Glutamatergic neuron (in vitro differentiated cells): ENCODE measurements at regions not wholly inside any gene's neighbourhood (a gene's known extent, or its start where the extent isn't known, plus 50 kb on each side); places are given as distances from the start of the nearest gene placed in this dataset.

Experiments used
- DNase-seq: peaks from one replicate; pipeline ENCODE4 v3.0.0; 2022
- H3K27ac Mint-ChIP-seq: one replicate; pipeline ENCODE4 v1.8.0; 2020; ENCODE audit warnings: mild to moderate bottlenecking, mixed read lengths, inconsistent platforms; ENCODE audit not compliant: unreplicated experiment
- H3K27me3 Mint-ChIP-seq: one replicate; pipeline ENCODE4 v1.8.0; 2020; ENCODE audit warnings: mild to moderate bottlenecking, moderate library complexity, mixed read lengths, inconsistent platforms; ENCODE audit not compliant: unreplicated experiment
- H3K36me3 Mint-ChIP-seq: one replicate; pipeline ENCODE4 v1.8.0; 2020; ENCODE audit warnings: mild to moderate bottlenecking, mixed read lengths, inconsistent platforms; ENCODE audit not compliant: unreplicated experiment
- H3K4me1 Mint-ChIP-seq: one replicate; pipeline ENCODE4 v1.8.0; 2020; ENCODE audit warnings: mild to moderate bottlenecking, low read depth, mixed read lengths, inconsistent platforms; ENCODE audit not compliant: unreplicated experiment
- H3K4me3 Mint-ChIP-seq: one replicate; pipeline ENCODE4 v1.8.0; 2020; ENCODE audit warnings: mild to moderate bottlenecking, mixed read lengths, inconsistent platforms; ENCODE audit not compliant: unreplicated experiment
- H3K9me3 Mint-ChIP-seq: one replicate; pipeline ENCODE4 v1.8.0; 2020; ENCODE audit warnings: mild to moderate bottlenecking, moderate library complexity, mixed read lengths, inconsistent platforms; ENCODE audit not compliant: unreplicated experiment
- CTCF ChIP-seq: fragments of 200-600 bp; sonication (generic); IDR thresholded peaks from one replicate; pipeline ENCODE4 v1.5.0; 2021; ENCODE audit not compliant: partially characterized antibody, unreplicated experiment

- no peak for DNase-seq
- Mint-ChIP-seq H3K36me3 (no peaks in the 10 kb centered on the region), H3K4me3 (no peak overlapping the region), H3K27ac (no peak overlapping the region), H3K27me3 (no peaks in the 10 kb centered on the region), H3K9me3 (peaks cover 2% of the 10 kb centered on the region), H3K4me1 (no peaks in the 10 kb centered on the region)
- no peak for TF ChIP-seq CTCF
Measured at GRCh38 chr2:62319070-62319469, 123.2 kb downstream of the B3GNT2 start.

DNA sequence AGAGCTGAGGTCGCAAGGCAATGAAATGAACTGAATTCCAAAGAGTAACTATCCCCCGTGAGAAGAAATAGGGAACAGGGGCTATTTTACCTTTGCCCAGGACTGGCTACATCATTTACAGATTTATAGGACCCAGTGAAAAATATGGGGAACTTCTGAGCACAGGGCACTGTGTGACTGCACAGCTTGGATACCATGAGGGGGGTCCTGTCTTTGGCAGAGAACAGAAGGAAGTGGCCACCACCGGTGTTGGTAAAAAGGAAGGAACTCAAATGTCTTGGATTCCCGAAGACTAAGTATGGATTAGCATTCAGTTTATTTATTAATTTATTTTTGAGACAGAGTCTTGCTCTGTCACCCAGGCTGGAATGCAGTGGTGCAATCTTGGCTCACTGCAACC is 119.6 kb downstream of the B3GNT2 start:
- DNase-seq = no peak

GRCh38 chr2:62314291-62314690 is 118.4 kb downstream of the B3GNT2 start:
- no peak overlapping the region for H3K4me3 Mint-ChIP-seq
- H3K36me3 Mint-ChIP-seq = no peaks in the 10 kb centered on the region
- no peaks in the 10 kb centered on the region for H3K4me1 Mint-ChIP-seq
- peaks cover 2% of the 10 kb centered on the region for H3K9me3 Mint-ChIP-seq
- no peak for DNase-seq
- no peak for TF ChIP-seq CTCF
- no peak overlapping the region for H3K27ac Mint-ChIP-seq
- no peaks in the 10 kb centered on the region for H3K27me3 Mint-ChIP-seq

More for the DNA sequence above, 119.6 kb downstream of the B3GNT2 start:
- Mint-ChIP-seq H3K4me1 (no peaks in the 10 kb centered on the region), H3K9me3 (peaks cover 2% of the 10 kb centered on the region), H3K4me3 (no peak overlapping the region), H3K36me3 (no peaks in the 10 kb centered on the region), H3K27ac (no peak overlapping the region), H3K27me3 (no peaks in the 10 kb centered on the region)
- TF ChIP-seq CTCF = no peak

DNA sequence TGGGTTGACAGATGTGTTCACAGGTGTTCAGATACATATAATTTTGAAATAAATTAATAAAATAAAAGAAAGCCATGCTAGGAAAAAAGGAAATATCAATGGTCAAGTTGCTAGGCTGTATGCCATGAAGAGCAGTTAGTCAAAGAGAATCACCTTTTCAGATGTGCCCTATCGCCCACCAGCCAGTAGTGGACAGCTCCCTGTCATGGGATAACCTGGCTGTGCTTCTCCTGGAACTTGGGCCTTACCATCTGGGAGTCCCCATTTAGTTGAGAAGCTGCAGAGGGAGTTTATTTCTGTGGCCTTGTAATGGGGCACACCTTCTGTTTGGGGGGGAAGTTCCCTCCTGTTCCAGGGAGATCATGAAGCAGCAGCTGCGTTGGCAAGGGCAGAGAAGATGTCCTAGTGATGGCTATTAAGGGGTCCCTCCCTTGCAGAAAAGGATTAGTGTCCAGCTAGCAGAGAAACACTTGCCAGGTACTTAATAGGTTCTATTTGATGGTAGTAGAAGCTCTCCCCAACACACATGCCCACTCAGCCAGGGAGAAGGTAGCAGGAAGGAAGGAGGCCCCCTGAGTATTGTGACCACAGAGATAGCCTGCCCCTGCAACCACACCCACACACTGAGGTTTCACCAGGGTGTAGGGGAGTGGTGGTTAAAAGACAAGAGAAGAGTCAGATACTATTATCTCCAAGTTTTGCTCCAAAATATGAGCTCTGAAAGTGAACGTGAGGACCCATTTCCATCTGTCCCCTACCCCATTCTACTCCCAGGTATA is 117.7 kb downstream of the B3GNT2 start:
- H3K27ac Mint-ChIP-seq = no peak overlapping the region
- no peaks in the 10 kb centered on the region for H3K4me1 Mint-ChIP-seq
- no peak for DNase-seq
- TF ChIP-seq CTCF = no peak
- H3K36me3 Mint-ChIP-seq = no peaks in the 10 kb centered on the region
- H3K4me3 Mint-ChIP-seq = no peak overlapping the region
- no peaks in the 10 kb centered on the region for H3K27me3 Mint-ChIP-seq
- peaks cover 2% of the 10 kb centered on the region for H3K9me3 Mint-ChIP-seq

DNA sequence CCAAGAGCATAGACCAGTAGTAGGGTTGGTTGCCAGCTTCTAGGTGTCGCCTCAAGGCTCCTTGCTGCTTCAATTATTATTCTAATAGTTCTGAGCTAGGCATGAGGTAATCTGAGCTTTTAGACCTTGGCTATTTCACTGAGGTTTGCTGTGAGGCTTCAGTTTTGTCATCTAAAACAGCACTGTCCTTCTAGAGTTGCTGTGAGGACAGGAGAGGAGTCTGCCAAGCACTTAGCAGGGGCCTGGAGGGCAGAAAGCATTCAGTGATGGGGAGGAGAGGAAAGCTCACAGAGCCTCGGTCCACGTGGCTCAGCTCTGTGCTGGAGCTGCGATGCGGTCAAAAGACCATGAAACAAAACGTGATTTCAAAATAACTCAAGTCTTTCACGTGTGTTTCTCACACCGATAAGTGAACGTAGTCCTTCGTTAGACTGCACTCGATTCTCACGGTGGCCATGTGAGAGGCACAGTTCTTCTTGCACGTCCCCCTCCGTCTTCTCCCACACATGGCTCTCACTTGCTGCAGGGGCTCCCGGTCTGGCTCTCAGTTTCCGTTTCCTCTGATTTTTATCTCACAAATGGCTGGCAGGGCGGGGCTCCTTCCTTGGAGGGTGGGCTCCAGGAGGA is 113.7 kb downstream of the B3GNT2 start:
- no peak for DNase-seq
- H3K36me3 Mint-ChIP-seq = no peaks in the 10 kb centered on the region
- no peak for TF ChIP-seq CTCF
- H3K27ac Mint-ChIP-seq = no peak overlapping the region
- H3K9me3 Mint-ChIP-seq = peaks cover 4% of the 10 kb centered on the region
- H3K27me3 Mint-ChIP-seq = no peaks in the 10 kb centered on the region
- no peak overlapping the region for H3K4me3 Mint-ChIP-seq
- peaks cover 3% of the 10 kb centered on the region for H3K4me1 Mint-ChIP-seq
